CD4-positive, alpha-beta T cell (primary cell): ENCODE measurements at regions not wholly inside any gene's neighbourhood (a gene's known extent, or its start where the extent isn't known, plus 50 kb on each side); places are given as distances from the start of the nearest gene placed in this dataset.
A peak's percentile ranks its signal among the peaks of the same experiment; 100 is the strongest.

Experiments
- ATAC-seq: fragments of 200-7000 bp; cut with Tn5 transposase; one replicate; pipeline ENCODE4 v1.10.0; 2022; ENCODE audit warnings: mild to moderate bottlenecking; ENCODE audit not compliant: poor library complexity
- CTCF ChIA-PET: fragments of 350-600 bp; sonication (Branson Sonifier 250); formaldehyde crosslinking; loops from one replicate; lab custom pipeline; 2021; ENCODE audit warnings: antibody characterized with exemption, inconsistent platforms; lab: Charles Lee
- POLR2A ChIA-PET: fragments of 350-600 bp; sonication (Branson Sonifier 250); formaldehyde crosslinking; loops from one replicate; lab custom pipeline; 2021; ENCODE audit warnings: antibody characterized with exemption, inconsistent platforms; lab: Charles Lee
- DNase-seq, 14 experiments: peaks; one replicate each; pipeline ENCODE4 v3.0.0-alpha.2; 2013 to 2020; ENCODE audit warnings: mixed read lengths in 2 of 14
- H3K27ac ChIP-seq, 2 donors: one replicate each; pipeline versions ENCODE4 v1.5.1 to v1.7.0; 2013; ENCODE audit warnings: low read length in 2 of 2, low read depth in 1 of 2, mild to moderate bottlenecking in 1 of 2
- H3K27me3 ChIP-seq, 2 experiments: 1 replicate in 1 of 2; 2 replicates in 1 of 2; pipeline versions ENCODE4 v1.6.1 to v1.7.0; 2013; ENCODE audit warnings: low read length in 2 of 2, control low read depth in 1 of 2, mild to moderate bottlenecking in 1 of 2, moderate library complexity in 1 of 2; ENCODE audit not compliant: insufficient read depth in 2 of 2, control insufficient read depth in 1 of 2
- H3K36me3 ChIP-seq: one replicate; pipeline ENCODE4 v1.6.1; 2013; ENCODE audit warnings: low read length, control low read depth; ENCODE audit not compliant: insufficient read depth
- H3K4me1 ChIP-seq: one replicate; pipeline ENCODE4 v1.6.1; 2013; ENCODE audit warnings: low read length, control low read depth; ENCODE audit not compliant: insufficient read depth
- H3K4me3 ChIP-seq: one replicate; pipeline ENCODE4 v1.5.1; 2013; ENCODE audit warnings: mild to moderate bottlenecking, low read length, moderate library complexity
- H3K9me3 ChIP-seq, 2 experiments: 1 replicate in 1 of 2; 2 replicates in 1 of 2; pipeline versions ENCODE4 v1.6.1 to v1.7.0; 2013; ENCODE audit warnings: low read length in 2 of 2, mild to moderate bottlenecking in 2 of 2, control low read depth in 1 of 2, moderate library complexity in 1 of 2; ENCODE audit not compliant: control insufficient read depth in 1 of 2, insufficient read depth in 1 of 2
- H3K27ac Mint-ChIP-seq: one replicate; pipeline ENCODE4 v1.8.0; 2020; ENCODE audit warnings: mixed read lengths
- H3K27me3 Mint-ChIP-seq: one replicate; pipeline ENCODE4 v1.8.0; 2021; ENCODE audit warnings: mixed read lengths
- H3K36me3 Mint-ChIP-seq: one replicate; pipeline ENCODE4 v1.8.0; 2021; ENCODE audit warnings: low read depth, mixed read lengths
- H3K4me1 Mint-ChIP-seq: one replicate; pipeline ENCODE4 v1.8.0; 2021; ENCODE audit warnings: low read depth, mixed read lengths
- H3K4me3 Mint-ChIP-seq: one replicate; pipeline ENCODE4 v1.8.0; 2020; ENCODE audit warnings: mild to moderate bottlenecking, mixed read lengths
- H3K9me3 Mint-ChIP-seq: one replicate; pipeline ENCODE4 v1.8.0; 2020; ENCODE audit warnings: mixed read lengths
- CTCF ChIP-seq: fragments of 200-600 bp; IDR thresholded peaks from one replicate; pipeline ENCODE4 v1.8.0; 2022; ENCODE audit warnings: antibody characterized with exemption, mild to moderate bottlenecking
- intact Hi-C, 2 experiments: fragments of 100-400 bp; cut with DNase I in 1 of 2; cut with micrococcal nuclease in 1 of 2; formaldehyde crosslinking; loops; one replicate each; pipeline versions ENCODE4 v1.15.1 to v1.9.0; 2023 to 2025; cut with DNase I, micrococcal nuclease

- H3K4me1 Mint-ChIP-seq = peaks cover 6% of the 10 kb centered on the region
- CTCF ChIA-PET = interaction anchor here (1.7 kb wide), 1 partner anchor 11 kb away, joined by 6 read pairs; no protein-coding TSS in a partner anchor
- Histone ChIP-seq H3K4me1 (peaks cover 8% of the 10 kb centered on the region), H3K27ac (no peak overlapping the region), H3K9me3 (no peaks in the 10 kb centered on the region), H3K4me3 (no peak overlapping the region), H3K27me3 (no peaks in the 10 kb centered on the region), H3K36me3 (no peaks in the 10 kb centered on the region)
- no peak overlapping the region for H3K27ac Mint-ChIP-seq
- TF ChIP-seq CTCF = no peak
- no peaks in the 10 kb centered on the region for H3K36me3 Mint-ChIP-seq
- no peaks in the 10 kb centered on the region for H3K9me3 Mint-ChIP-seq
- intact Hi-C loops = no loop called here
- no peaks in the 10 kb centered on the region for H3K27me3 Mint-ChIP-seq
- ATAC-seq (no peak), DNase-seq (peak in 1 of 14 experiments; percentile 21)
- POLR2A ChIA-PET = no interaction called here
- no peak overlapping the region for H3K4me3 Mint-ChIP-seq
These were observed 49.6 kb upstream of the RASSF3 start for GRCh38 chr12:64560396-64561301.
